Left ventricle myocardium superior (tissue), 1 donor: ENCODE measurements at regions not wholly inside any gene's neighbourhood (a gene's known extent, or its start where the extent isn't known, plus 50 kb on each side); places are given as distances from the start of the nearest gene placed in this dataset.

Source experiments
- ATAC-seq: fragments of 200-7000 bp; cut with Tn5 transposase; one replicate; pipeline ENCODE4 v1.9.1; 2020; ENCODE audit warnings: mild to moderate bottlenecking, moderate library complexity
- DNase-seq: peaks from one replicate; pipeline ENCODE4 v3.0.0-alpha.2; 2020
- intact Hi-C: fragments of 100-400 bp; cut with micrococcal nuclease; formaldehyde crosslinking; loops from one replicate; pipeline ENCODE4 v1.11.0; 2022
- donor health status: DM: no; HTN: yes; CAD: no; lungs with severe emphysema.

DNA sequence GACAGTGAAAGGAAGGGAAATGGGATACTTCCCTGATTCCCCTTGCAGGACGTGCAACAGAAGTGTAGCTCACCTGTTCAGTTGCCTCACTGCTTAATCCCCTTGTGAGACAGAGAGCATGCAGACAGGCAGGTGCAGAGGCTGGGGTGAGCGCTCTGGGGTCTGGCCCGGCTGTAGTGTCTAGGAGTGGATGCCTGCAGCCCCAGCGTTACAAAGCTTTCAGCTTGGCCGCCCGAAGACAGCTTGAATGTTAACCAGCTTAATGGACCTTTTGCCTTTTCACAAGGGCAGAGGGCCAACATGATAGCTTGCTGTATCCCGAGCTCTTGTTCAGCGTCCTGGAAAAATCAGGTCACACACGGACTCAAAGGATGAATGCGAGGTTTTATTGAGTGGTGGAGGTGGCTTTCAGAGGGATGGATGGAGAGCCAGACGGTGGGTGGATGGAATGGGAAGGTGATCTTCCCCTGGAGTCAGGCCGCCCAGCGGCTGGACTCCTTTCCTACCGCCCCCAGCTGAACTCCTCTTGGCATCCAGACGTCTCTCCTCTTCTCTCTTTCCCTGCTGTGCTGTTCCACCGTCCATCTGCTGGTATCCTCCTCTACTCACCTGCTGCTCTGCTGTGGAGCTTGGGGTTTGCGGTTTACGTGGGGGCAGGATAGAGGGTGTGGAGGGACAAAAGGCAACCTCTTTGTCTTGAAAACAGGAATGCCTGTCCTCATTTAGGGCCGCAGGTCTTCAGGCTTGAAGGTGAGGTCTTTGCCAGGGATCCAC, 86.2 kb upstream of the RESF1 start:
- intact Hi-C loops: no loop called here
- no peak for ATAC-seq

DNA sequence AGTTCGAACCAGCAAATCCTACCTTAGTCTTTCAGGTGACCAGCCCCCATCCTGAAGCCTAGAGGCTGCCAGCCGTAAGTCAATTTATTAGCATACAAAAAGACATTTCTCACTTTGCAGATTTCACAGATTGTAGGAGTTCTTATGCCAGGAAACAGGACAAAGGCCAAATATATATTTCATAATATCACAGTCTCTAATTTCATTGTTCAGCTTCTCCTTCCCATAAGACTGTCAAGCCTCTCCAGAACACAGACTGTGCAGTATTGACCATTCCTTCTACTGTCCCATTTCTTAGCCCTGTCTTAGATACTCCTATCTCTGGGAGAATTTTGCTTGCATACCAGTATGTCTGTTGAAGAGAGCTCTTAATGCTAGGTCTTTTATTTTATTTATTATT, 89.2 kb upstream of the RESF1 start:
- ATAC-seq (no peak), DNase-seq (no peak)
- intact Hi-C loops: no loop called here

More for the DNA sequence above, 86.2 kb upstream of the RESF1 start:
- DNase-seq: no peak

DNA sequence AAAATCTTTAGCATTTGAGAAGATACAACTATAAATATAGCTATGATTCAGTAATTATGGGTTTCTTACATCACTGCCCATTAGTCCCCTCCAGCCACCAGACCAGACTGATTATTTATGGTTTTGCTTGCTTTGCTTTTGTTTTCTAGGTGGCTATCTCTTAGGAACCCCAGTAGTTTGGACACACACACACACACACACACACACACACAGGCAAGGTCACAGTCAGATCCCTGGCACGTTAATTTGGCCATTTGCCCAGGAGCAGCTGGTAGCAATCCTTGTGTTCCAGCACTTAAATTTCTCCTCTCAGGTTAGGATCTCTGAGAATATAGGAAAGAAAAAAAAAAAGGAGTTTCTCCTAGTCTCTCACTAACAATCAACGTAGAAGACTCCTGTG, 90.2 kb upstream of the RESF1 start:
- intact Hi-C loops: no loop called here

DNA sequence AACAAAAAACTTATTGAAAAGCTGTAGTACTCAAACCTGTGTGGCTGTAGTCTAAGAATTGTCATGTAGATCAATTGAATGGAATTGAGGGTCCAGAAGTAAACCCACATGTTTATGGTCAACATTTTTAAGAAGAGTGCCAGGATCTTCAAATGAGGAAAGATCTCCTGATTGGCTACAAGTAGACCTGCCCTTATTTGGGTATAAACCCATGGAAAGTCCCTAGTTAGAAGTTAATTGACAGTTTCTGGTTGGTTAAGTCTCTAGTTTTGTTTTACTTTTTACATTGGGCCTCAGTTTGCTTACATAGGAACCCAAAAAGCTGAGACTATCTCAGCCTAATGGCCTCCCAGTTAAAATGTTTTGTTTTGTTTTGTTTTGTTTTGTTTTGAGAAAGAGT, 91.9 kb upstream of the RESF1 start:
- DNase-seq (no peak), ATAC-seq (no peak)
- intact Hi-C loops: no loop called here

More for the DNA sequence above, 90.2 kb upstream of the RESF1 start:
- ATAC-seq (peak; percentile 74), DNase-seq (peak; percentile 48)

DNA sequence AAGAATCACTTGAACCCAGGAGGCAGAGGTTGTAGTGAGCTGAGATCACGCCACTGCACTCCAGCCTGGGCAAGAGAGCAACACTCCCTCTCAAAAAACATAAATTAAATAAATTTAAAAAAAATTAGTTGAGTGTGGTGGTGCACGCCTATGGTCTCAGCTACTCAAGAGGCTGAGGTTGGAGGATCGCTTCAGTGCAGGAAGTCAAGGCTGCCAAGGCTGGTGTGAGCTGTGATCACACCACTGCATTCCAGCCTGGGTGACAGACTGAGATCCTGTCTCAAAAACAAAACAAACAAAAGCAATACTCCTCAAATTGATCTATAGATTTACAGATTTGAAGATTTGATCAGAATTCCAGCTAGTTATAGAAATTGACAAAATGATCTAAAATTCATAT, 92.7 kb upstream of the RESF1 start:
- DNase-seq (no peak), ATAC-seq (no peak)
- intact Hi-C loops: no loop called here

DNA sequence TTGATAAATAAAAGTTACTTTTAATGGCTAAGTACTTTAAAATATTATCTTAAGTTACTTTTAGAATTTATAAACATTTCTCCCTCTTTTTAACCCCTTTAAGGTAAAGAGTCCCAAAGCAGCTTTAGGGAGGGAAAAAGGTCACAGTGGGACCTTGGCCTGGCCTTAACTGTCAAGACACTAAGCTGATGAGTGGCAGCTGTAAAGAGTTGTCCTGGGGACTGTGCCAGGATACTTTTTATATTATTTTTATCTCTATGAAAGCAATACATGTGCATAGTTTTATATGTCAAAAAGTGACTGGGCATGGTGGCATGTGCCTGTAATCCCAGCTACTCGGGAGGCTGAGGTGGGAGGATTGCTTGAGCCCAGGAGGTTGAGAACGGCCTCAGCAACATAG, 94.2 kb upstream of the RESF1 start:
- peak; percentile 94 for ATAC-seq
- DNase-seq: no peak
- intact Hi-C loops: no loop called here

DNA sequence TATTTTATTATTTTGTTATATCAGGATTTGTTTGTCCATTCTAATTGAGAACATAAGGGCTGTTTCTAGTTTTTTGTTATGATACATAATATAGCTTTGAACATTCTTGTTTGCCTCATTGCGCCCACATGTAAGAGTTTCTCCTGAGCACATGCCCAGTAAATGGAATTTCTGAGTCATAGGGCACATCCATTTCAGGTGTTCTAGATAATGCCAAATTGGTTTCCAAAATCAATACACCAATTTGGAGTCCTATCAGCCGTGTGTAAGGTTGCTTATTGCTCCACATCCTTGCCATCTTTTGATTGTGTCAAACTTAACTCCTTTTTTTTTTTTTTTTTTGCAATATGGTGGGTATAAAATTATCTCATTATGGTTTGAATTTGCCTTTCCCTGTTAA, 97.9 kb upstream of the RESF1 start:
- intact Hi-C loops: no loop called here

DNA sequence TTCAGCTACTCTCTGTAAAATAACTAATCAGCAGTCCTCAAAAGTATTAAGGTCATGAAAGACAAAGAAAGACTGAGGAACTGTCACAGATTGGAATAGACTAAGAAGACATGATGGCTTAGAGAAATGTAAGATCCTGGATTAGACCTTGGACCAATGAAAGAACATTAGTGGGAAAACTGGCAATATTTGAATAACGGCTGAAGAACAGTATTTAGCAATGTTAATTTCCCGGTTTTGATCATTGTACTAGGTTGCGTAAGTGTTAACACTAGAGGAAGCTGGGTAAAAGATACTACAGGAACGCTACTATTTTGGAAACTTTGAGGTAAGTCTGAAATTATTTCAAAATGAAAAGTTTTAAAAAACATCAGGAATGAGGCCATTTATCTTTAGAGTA, 98.8 kb upstream of the RESF1 start:
- DNase-seq (no peak), ATAC-seq (no peak)
- intact Hi-C loops: no loop called here

More for the DNA sequence above, 97.9 kb upstream of the RESF1 start:
- ATAC-seq (no peak), DNase-seq (no peak)

DNA sequence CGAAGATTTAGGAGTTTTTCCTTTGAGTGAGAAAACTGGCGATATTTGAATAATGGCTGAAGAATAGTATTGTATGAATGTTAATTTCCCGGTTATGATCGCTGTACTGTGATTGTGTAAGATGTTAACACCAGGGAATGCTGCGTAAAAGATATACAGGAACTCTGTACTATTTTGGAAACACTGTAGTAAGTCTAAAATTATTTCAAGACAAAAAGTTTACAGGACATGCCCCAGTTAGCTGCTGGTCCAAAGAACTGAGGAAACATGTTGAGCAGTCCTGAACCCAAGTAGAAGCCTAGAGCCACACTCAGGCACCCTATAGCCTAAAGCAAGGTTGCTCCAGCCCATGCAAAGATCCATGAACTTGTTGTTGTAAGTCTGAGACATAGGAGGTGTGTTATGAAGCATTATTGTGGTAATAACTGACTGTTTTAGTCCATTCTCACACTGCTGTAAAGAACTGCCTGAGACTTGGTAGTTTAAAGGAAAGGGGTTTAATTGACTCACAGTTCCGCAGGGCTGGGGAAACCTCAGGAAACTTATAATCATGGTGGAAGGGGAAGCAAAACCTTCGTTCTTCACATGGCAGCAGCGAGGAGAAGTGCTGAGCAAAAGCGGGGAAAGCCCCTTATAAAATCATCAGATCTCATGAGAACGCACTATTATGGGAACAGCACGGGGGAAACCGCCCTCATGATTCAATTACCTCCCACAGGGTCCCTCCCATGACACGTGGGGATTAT, 99.8 kb upstream of the RESF1 start:
- ATAC-seq (no peak), DNase-seq (no peak)
- intact Hi-C loops: no loop called here

DNA sequence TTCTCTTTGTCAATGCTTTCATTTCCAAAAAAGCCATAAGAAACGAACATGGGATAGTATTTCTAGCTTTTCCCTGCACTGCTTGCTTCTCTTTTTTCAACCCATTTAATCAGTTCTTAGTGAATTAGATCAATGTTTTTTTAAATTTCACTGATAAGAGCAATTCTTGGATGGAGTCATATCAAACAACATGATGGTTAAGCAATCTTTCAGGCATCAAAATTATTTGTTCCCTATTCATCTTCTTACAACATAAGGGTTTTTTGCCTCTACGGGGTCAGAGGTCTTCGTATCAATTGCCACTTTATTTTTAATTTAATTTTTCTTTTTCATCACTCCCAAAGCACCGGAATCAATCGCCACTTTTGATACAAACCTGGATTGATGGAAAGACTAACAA, 103.8 kb upstream of the RESF1 start:
- intact Hi-C loops: no loop called here
- ATAC-seq (no peak), DNase-seq (no peak)

DNA sequence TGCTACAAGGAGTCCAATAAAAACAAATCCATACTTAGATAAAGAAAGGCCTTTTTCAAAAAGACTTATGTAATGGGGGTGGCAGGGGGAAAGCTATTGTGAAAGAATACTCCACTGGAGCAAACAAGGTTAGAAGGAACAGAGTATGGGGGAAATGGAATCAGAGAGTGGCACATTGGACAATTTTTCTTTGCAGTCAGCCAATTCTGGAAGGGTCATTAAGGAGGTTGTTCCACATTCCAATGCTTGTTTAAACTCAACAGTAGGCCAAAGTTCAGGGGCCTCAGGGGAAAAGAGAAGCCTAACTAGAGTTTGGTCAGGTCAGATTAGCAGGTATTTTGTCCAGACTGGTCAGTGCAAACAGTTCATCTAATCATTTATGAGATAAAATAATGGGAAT, 105.2 kb upstream of the RESF1 start:
- DNase-seq (no peak), ATAC-seq (peak; percentile 13)
- intact Hi-C loops: no loop called here

DNA sequence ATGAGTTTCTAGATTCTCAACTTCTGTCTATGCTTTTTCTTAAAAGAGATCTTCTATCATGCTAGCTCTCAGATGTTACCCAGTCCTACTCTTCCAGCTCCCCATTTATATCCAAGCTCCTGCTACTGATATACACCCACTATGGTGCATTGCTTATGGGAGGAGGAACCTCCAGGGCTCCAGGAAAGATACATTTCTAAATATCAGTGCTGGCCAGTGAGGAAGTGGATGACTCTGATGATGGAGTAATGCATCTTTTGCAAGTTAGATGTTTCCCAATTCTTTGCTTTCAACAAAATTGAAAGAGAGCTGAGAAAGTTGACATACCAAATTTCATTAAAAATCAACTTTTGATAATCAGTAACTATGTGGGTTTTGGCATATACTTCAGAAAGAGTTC, 105.7 kb upstream of the RESF1 start:
- DNase-seq (no peak), ATAC-seq (peak; percentile 34)
- intact Hi-C loops: no loop called here

DNA sequence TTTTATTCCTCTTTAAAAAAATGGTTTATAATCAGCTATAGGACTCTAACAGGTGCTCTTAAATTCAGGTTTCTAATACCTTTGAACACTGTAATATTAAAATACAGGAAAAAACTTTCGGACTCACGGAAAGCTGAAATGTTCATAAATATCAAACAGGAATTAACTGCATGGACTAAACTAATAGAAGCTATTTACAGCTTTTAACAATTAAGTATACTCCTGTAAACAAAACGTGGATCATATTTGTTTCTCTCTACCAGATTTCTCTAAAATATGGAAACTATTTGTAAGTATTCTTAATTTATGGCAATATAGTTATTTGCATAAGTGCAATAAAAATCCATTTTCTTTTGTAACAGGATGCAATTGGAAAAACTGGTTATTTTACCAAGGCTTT, 108.9 kb upstream of the RESF1 start:
- intact Hi-C loops: no loop called here
- ATAC-seq: no peak
- DNase-seq: no peak

DNA sequence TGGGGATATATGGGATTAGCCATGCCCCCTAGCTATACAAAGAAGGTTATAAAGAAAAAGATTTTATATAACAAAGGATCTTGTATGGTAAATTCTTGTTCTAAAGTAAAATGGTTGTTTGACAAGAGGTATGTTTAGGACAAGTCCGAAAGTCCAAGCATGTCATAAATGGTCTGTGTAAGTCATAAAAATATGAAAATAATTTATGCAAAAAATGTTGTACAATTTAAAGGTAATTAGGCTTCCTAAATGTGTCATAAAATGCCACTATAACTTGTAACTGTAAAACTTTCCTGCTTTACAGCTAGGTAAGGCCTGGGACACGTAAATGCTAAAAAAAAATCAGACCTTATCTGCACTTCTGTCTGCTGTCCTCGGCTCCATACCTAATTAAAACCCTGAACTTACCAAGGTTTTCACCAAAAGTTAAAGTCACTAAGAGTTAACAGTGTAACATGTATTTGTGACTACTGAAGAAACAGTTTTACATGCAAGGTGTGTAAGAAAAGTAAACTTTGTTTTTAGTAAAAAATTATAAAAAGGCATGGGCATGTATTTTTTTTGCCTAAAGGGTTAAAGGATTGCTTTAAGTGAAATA, 110.0 kb upstream of the RESF1 start:
- DNase-seq: no peak
- intact Hi-C loops: no loop called here
- ATAC-seq: no peak

DNA sequence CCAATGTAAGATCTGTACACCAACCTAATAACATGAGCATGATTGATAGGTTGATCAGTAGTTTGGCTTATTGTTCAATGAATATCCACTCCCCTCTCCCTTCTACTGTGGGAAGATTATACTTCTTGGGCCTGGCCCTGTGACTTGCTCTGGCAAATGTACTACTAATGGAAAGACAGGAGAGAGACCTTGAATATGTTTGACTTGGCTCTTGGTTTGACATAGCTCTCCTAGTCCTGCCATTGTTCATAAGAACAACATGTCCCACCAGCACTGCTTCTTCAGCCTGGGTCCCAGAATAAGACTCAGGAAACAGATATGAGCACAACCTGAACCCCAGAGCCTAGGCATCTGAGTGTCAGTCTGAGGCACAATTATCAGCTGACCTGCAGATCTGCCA, 112.8 kb upstream of the RESF1 start:
- ATAC-seq: no peak
- intact Hi-C loops: no loop called here
- DNase-seq: no peak

DNA sequence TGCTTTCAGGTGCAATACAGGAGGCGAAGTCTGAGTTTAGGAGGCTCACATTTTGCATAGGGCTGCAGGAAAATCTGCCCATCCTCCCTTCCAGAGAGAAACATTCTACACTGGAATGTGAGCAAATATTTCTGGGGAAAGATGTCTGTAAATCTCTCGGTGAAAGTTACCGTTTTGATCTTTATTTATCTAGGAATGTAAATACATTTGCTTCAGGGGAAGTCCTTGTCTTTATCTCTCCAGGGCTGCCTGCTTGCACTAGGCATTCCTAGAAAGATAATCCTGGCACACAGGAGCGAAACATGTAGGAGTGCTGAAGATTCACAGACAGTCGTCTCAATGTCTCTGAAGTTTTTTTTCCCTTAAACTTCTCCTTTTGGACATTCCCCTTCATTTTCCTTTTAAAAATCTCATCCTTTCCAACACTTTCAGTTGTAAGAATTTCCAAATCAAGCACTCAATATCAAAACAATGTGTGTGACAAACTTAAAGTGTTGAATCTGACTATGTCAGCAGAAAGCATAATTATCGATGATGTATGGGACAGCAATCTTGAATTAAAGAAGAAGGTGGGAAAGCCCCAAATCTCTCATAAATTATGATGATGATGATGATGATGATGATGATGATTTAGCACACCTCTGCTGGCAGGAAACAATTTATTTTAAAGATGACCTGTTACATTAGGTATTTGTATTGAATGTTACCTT, 113.4 kb upstream of the RESF1 start:
- no peak for DNase-seq
- intact Hi-C loops: no loop called here
- no peak for ATAC-seq

DNA sequence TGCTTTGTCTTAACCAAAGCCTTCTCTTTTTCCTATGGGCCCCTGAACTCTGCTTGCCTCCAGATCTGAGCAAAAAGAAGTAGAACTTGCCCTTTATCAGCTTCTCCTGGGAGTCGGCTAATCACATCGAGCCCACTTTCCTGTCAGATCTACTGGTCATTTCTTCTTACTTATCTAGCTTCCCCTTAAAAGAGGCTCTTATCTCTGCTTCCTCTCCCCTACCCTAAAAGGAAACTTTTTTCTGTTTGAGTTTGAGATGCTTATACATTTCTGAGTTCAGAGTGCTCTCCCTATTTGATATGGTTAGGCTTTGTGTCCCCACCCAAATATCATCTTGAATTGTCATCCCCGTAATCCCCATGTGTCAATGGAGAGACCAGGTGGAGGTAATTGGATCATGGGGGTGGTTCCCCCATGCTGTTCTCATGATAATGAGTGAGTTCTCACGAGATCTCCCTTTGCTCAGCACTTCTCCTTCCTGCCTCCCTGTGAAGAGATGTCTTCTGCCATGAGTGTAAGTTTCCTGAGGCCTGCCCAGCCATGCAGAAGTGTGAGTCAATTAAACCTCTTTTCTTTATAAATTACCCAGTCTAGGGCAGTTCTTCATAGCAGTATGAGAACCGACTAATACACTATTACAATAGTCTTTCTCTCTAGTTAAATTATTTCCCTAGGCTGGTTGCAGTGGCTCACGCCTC, 114.7 kb upstream of the AMN1 start:
- DNase-seq: no peak
- intact Hi-C loops: no loop called here
- no peak for ATAC-seq

DNA sequence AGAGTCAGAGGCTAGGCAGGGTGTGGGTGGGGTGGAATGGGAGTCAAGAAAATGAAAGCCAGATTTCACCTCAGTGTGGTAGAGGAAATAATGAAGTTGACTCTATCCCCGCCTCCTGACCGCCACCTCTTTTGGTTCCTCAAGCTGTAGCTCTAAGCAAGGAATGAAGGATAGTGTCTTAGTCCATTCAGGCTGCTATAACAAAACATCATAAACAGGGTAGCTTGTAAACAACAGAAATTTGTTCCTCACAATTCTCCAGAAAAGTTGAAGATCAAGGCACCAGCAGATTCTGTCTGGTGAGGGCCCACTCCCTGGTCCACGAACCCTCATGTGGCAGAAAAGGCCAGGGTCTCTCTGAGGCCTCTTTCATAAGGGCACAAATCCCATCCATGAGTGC, 109.1 kb upstream of the AMN1 start:
- no peak for ATAC-seq
- intact Hi-C loops: no loop called here

DNA sequence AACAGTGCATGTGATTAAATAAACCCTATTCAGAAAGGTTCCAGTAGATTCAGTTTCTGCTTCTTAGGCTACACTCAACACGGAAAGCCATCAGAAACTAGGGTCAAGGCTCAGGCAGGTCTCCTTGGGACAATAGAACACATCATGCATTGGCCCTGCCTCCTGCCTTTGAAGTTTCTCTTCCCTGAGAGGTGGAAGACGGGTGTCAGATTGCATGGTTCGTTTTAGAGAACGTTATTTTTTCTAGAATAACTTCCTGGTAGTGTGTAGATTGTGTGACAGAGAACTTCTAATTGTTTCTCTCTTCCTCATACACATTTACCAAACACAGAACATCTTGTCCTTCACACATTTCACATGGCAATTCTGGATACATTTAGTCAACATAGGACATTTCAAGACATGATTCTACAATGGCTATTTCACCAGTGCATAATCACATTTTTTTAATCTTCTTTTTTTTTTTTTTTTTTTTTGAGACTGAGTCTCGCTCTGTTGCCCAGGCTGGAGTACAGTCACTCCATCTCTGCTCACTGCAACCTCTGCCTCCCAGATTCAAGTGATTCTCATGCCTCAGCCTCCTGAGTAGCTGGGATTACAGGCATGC, 106.6 kb upstream of the AMN1 start:
- intact Hi-C loops: no loop called here
- ATAC-seq (no peak), DNase-seq (no peak)

More for the DNA sequence above, 109.1 kb upstream of the AMN1 start:
- DNase-seq: no peak
